ENCODE measurements at regions not wholly inside any gene's neighbourhood (a gene's known extent, or its start where the extent isn't known, plus 50 kb on each side); places are given as distances from the start of the nearest gene placed in this dataset.

GRCh38 chr1:226788965-226789364 lies 49.9 kb upstream of the ITPKB start:
- ChIA-PET CTCF (no interaction called here), POLR2A (no interaction called here)

Measured in activated CD8-positive, alpha-beta memory T cell treated with anti-CD3 and anti-CD28 coated beads for 36 hours (primary cell).